ENCODE measurements at regions not wholly inside any gene's neighbourhood (a gene's known extent, or its start where the extent isn't known, plus 50 kb on each side); places are given as distances from the start of the nearest gene placed in this dataset.

GRCh38 chr17:73932216-73932749 lies 271.2 kb upstream of the RPL38 start:
- Histone ChIP-seq H3K27me3 (no peaks in the 10 kb centered on the region), H3K4me1 (peaks cover 0 to 7% (median 0%) of the 10 kb centered on the region in 4 donors), H3K4me3 (no peak overlapping the region), H3K9me3 (peaks cover 0 to 9% (median 0%) of the 10 kb centered on the region in 4 donors), H3K36me3 (no peaks in the 10 kb centered on the region), H3K27ac (no peak overlapping the region)
- WGBS, 2 donors: 85 to 86% methylated on average over 9 of the region's 9 CpGs
- DNase-seq (ENCODE audit: low spot score in 2 of 2): no peak
- no peak for TF ChIP-seq CTCF (IDR thresholded peaks at IDR 0.05)
- TF ChIP-seq POLR2A (IDR thresholded peaks at IDR 0.05): no peak
- TF ChIP-seq EP300 (IDR thresholded peaks at IDR 0.05): no peak

GRCh38 chr17:73933164-73933766 lies 270.2 kb upstream of the RPL38 start:
- WGBS, 2 donors: 75 to 82% methylated on average over 8 of the region's 8 CpGs
- Histone ChIP-seq H3K9me3 (no peaks in the 10 kb centered on the region), H3K27ac (no peak overlapping the region), H3K36me3 (no peaks in the 10 kb centered on the region), H3K4me3 (no peak overlapping the region), H3K4me1 (peaks cover 0 to 7% (median 0%) of the 10 kb centered on the region in 4 donors), H3K27me3 (no peaks in the 10 kb centered on the region)
- TF ChIP-seq POLR2A (IDR thresholded peaks at IDR 0.05) (no peak), CTCF (IDR thresholded peaks at IDR 0.05) (no peak), EP300 (IDR thresholded peaks at IDR 0.05) (no peak)
- no peak for DNase-seq (ENCODE audit: low spot score in 2 of 2)

GRCh38 chr17:73933871-73934270 lies 269.6 kb upstream of the RPL38 start:
- no peak for TF ChIP-seq CTCF (IDR thresholded peaks at IDR 0.05)
- TF ChIP-seq EP300 (IDR thresholded peaks at IDR 0.05): no peak
- no peak for TF ChIP-seq POLR2A (IDR thresholded peaks at IDR 0.05)
- Histone ChIP-seq H3K4me3 (no peak overlapping the region), H3K27ac (no peak overlapping the region), H3K4me1 (peaks cover 0 to 7% (median 0%) of the 10 kb centered on the region in 4 donors), H3K27me3 (no peaks in the 10 kb centered on the region), H3K36me3 (no peaks in the 10 kb centered on the region), H3K9me3 (no peaks in the 10 kb centered on the region)
- no peak for DNase-seq (ENCODE audit: low spot score in 2 of 2)

GRCh38 chr17:73934696-73935095 lies 268.8 kb upstream of the RPL38 start:
- no peaks in the 10 kb centered on the region for H3K27me3 ChIP-seq
- peaks cover 0 to 7% (median 0%) of the 10 kb centered on the region in 4 donors for H3K4me1 ChIP-seq
- no peak for DNase-seq (ENCODE audit: low spot score in 2 of 2)
- H3K9me3 ChIP-seq: no peaks in the 10 kb centered on the region
- H3K27ac ChIP-seq: no peak overlapping the region
- H3K36me3 ChIP-seq: no peaks in the 10 kb centered on the region
- no peak for TF ChIP-seq POLR2A (IDR thresholded peaks at IDR 0.05)
- TF ChIP-seq CTCF (IDR thresholded peaks at IDR 0.05): no peak
- no peak for TF ChIP-seq EP300 (IDR thresholded peaks at IDR 0.05)
- 25 to 32% methylated on average over 2 of the region's 2 CpGs for WGBS, 2 donors
- H3K4me3 ChIP-seq: no peak overlapping the region

- Histone ChIP-seq H3K27me3 (no peaks in the 10 kb centered on the region), H3K9me3 (no peaks in the 10 kb centered on the region), H3K4me1 (peaks cover 0 to 7% (median 0%) of the 10 kb centered on the region in 4 donors), H3K36me3 (no peaks in the 10 kb centered on the region), H3K27ac (no peak overlapping the region), H3K4me3 (no peak overlapping the region)
- no peak for TF ChIP-seq EP300 (IDR thresholded peaks at IDR 0.05)
- no peak for TF ChIP-seq POLR2A (IDR thresholded peaks at IDR 0.05)
- TF ChIP-seq CTCF (IDR thresholded peaks at IDR 0.05): no peak
- WGBS, 2 donors: 77 to 88% methylated on average over 8 of the region's 8 CpGs
- no peak for DNase-seq (ENCODE audit: low spot score in 2 of 2)
These were observed 266.4 kb upstream of the RPL38 start for GRCh38 chr17:73936908-73937627.

Measured in tibial nerve (tissue), 4 donors.